B cell (primary cell): ENCODE measurements at regions not wholly inside any gene's neighbourhood (a gene's known extent, or its start where the extent isn't known, plus 50 kb on each side); places are given as distances from the start of the nearest gene placed in this dataset.

Experiments
- ATAC-seq: fragments of 200-7000 bp; cut with Tn5 transposase; one replicate; pipeline ENCODE4 v1.10.0; 2021; ENCODE audit warnings: low read depth, mild to moderate bottlenecking, moderate number of reproducible peaks, moderate library complexity
- CTCF ChIA-PET: fragments of 350-600 bp; sonication (Branson Sonifier 250); formaldehyde crosslinking; loops from one replicate; lab custom pipeline; 2021; ENCODE audit warnings: antibody characterized with exemption, inconsistent platforms; lab: Charles Lee
- POLR2A ChIA-PET: fragments of 350-600 bp; sonication (Branson Sonifier 250); formaldehyde crosslinking; loops from one replicate; lab custom pipeline; 2021; ENCODE audit warnings: antibody characterized with exemption; lab: Charles Lee
- DNase-seq: peaks from one replicate; pipeline ENCODE4 v3.0.0; 2013
- H2AFZ ChIP-seq: 2 replicates; pipeline ENCODE4 v1.6.1; 2012; ENCODE audit warnings: mild to moderate bottlenecking, low read depth, low read length; ENCODE audit not compliant: insufficient read depth, poor library complexity, severe bottlenecking
- H3K27ac ChIP-seq, 2 donors: 1 replicate in 1 of 2; 2 replicates in 1 of 2; pipeline ENCODE4 v1.5.1; 2012 to 2013; ENCODE audit warnings: low read length in 2 of 2, mild to moderate bottlenecking in 2 of 2, moderate library complexity in 1 of 2
- H3K27me3 ChIP-seq, 4 experiments: fragments of 200-600 bp in 1 of 4; sonication (generic) in 1 of 4; replicated peaks in 1 of 4; 1 replicate in 2 of 4; 2 replicates in 2 of 4; pipeline versions ENCODE4 v1.6.1 to v1.7.0; 2013 to 2016; ENCODE audit warnings: low read length in 3 of 4, mild to moderate bottlenecking in 2 of 4, mixed read lengths in 1 of 4, moderate library complexity in 1 of 4; ENCODE audit not compliant: insufficient read depth in 4 of 4, control insufficient read depth in 3 of 4; ENCODE audit errors: control extremely low read depth in 1 of 4
- H3K36me3 ChIP-seq, 2 experiments: replicated peaks in 1 of 2; 1 replicate in 1 of 2; 2 replicates in 1 of 2; pipeline versions ENCODE4 v1.6.1 to v1.7.1; 2013; ENCODE audit warnings: low read length in 1 of 2; ENCODE audit not compliant: insufficient read depth in 2 of 2, control insufficient read depth in 1 of 2; ENCODE audit errors: control extremely low read depth in 1 of 2, extremely low read depth in 1 of 2
- H3K4me1 ChIP-seq, 2 donors: fragments of 200-600 bp in 1 of 2; sonication (generic) in 1 of 2; 1 replicate in 1 of 2; 2 replicates in 1 of 2; pipeline versions ENCODE4 v1.5.1 to v1.6.1; 2013 to 2017; ENCODE audit warnings: low read length in 2 of 2; ENCODE audit not compliant: control insufficient read depth in 2 of 2, insufficient read depth in 2 of 2
- H3K4me2 ChIP-seq: replicated peaks from 2 replicates; pipeline ENCODE3; 2012; ENCODE audit warnings: mild to moderate bottlenecking, low read depth, low read length; ENCODE audit not compliant: poor library complexity, severe bottlenecking
- H3K4me3 ChIP-seq, 5 experiments: fragments of 200-600 bp in 1 of 5; sonication (generic) in 1 of 5; 1 replicate in 3 of 5; 2 replicates in 2 of 5; pipeline versions ENCODE4 v1.5.1 to v1.7.0; 2011 to 2016; ENCODE audit warnings: low read length in 4 of 5, mild to moderate bottlenecking in 4 of 5, low read depth in 2 of 5, control low read depth in 1 of 5, moderate library complexity in 1 of 5; ENCODE audit not compliant: insufficient read depth in 1 of 5; ENCODE audit errors: control extremely low read depth in 1 of 5, extremely low read depth in 1 of 5
- H3K79me2 ChIP-seq: fragments of 200-600 bp; sonication (generic); one replicate; pipeline ENCODE4 v1.6.0; 2016; ENCODE audit warnings: low read length; ENCODE audit not compliant: control insufficient read depth, insufficient read depth
- H3K9ac ChIP-seq: fragments of 200-600 bp; sonication (generic); 2 replicates; pipeline ENCODE4 v1.6.1; 2017; ENCODE audit warnings: mild to moderate bottlenecking, low read length, moderate library complexity
- H3K9me3 ChIP-seq, 3 donors: one replicate each; pipeline versions ENCODE4 v1.6.1 to v1.7.1; 2013; ENCODE audit warnings: low read length in 2 of 3; ENCODE audit not compliant: control insufficient read depth in 2 of 3, insufficient read depth in 1 of 3; ENCODE audit errors: control extremely low read depth in 1 of 3
- H4K20me1 ChIP-seq: 2 replicates; pipeline ENCODE4 v1.6.0; 2012; ENCODE audit warnings: mild to moderate bottlenecking, low read length; ENCODE audit not compliant: insufficient read depth, control insufficient read depth, poor library complexity, severe bottlenecking
- H3K27ac Mint-ChIP-seq: one replicate; pipeline ENCODE4 v1.8.0; 2021; ENCODE audit warnings: mixed read lengths
- H3K27me3 Mint-ChIP-seq: one replicate; pipeline ENCODE4 v1.8.0; 2021; ENCODE audit warnings: mixed read lengths
- H3K4me1 Mint-ChIP-seq: one replicate; pipeline ENCODE4 v1.8.0; 2021; ENCODE audit warnings: mixed read lengths
- H3K4me3 Mint-ChIP-seq: one replicate; pipeline ENCODE4 v1.8.0; 2021; ENCODE audit warnings: mixed read lengths
- H3K9me3 Mint-ChIP-seq: one replicate; pipeline ENCODE4 v1.8.0; 2022; ENCODE audit warnings: mixed read lengths; ENCODE audit not compliant: insufficient read depth
- CTCF ChIP-seq: fragments of 200-600 bp; IDR thresholded peaks from one replicate; pipeline ENCODE4 v1.8.0; 2022; ENCODE audit warnings: antibody characterized with exemption, mild to moderate bottlenecking
- EZH2 ChIP-seq: IDR thresholded peaks from 2 replicates; pipeline ENCODE4 v1.6.1; 2012; ENCODE audit warnings: borderline replicate concordance, low read depth, mild to moderate bottlenecking, moderate library complexity, low read length; ENCODE audit not compliant: insufficient read depth, poor library complexity, severe bottlenecking
- WGBS: methylation state at CpG from one replicate; pipeline ENCODE4 v1.1.5; 2013; ENCODE audit warnings: missing lambda C conversion rate; ENCODE audit not compliant: insufficient coverage; 5-methylcytosine and 5-hydroxymethylcytosine counted together
- intact Hi-C: fragments of 100-400 bp; cut with micrococcal nuclease; formaldehyde crosslinking; loops from one replicate; pipeline ENCODE4 v1.10.0; 2022

- Histone ChIP-seq H4K20me1 (no peaks in the 10 kb centered on the region), H3K27me3 (no peaks in the 10 kb centered on the region), H3K4me1 (no peaks in the 10 kb centered on the region), H3K9ac (no peak overlapping the region), H3K79me2 (no peaks in the 10 kb centered on the region), H3K4me3 (no peak overlapping the region), H3K9me3 (no peaks in the 10 kb centered on the region), H3K27ac (no peak overlapping the region), H2AFZ (no peak overlapping the region), H3K4me2 (no peak overlapping the region), H3K36me3 (no peaks in the 10 kb centered on the region)
- H3K27ac Mint-ChIP-seq, result no peak overlapping the region
- no peak overlapping the region for H3K4me3 Mint-ChIP-seq
- 80% methylated on average over 1 of the region's 1 CpG for WGBS
- H3K9me3 Mint-ChIP-seq, result peaks cover 1% of the 10 kb centered on the region
- DNase-seq, result no peak
- ChIA-PET POLR2A (no interaction called here), CTCF (no interaction called here)
- intact Hi-C loops, result no loop called here
- no peak for ATAC-seq
- no peak for TF ChIP-seq CTCF
- TF ChIP-seq EZH2, result no peak
- no peaks in the 10 kb centered on the region for H3K4me1 Mint-ChIP-seq
- H3K27me3 Mint-ChIP-seq, result no peaks in the 10 kb centered on the region
Observed at GRCh38 chr20:6616421-6616820, 151.1 kb upstream of the BMP2 start.

GRCh38 chr20:6614836-6615235 is 152.7 kb upstream of the BMP2 start:
- DNase-seq, result no peak
- no peak overlapping the region for H3K27ac Mint-ChIP-seq
- H3K4me3 ChIP-seq, result no peak overlapping the region
- H3K27me3 Mint-ChIP-seq, result no peaks in the 10 kb centered on the region
- H2AFZ ChIP-seq, result no peak overlapping the region
- H3K4me2 ChIP-seq, result no peak overlapping the region
- H3K4me1 ChIP-seq, result no peaks in the 10 kb centered on the region
- ChIA-PET POLR2A (no interaction called here), CTCF (no interaction called here)
- WGBS, result no CpG with 5 or more reads among the region's 1 CpG
- no peaks in the 10 kb centered on the region for H3K9me3 ChIP-seq
- no peak overlapping the region for H3K4me3 Mint-ChIP-seq
- H3K27me3 ChIP-seq, result no peaks in the 10 kb centered on the region
- H3K27ac ChIP-seq, result no peak overlapping the region
- H3K36me3 ChIP-seq, result no peaks in the 10 kb centered on the region
- H3K9me3 Mint-ChIP-seq, result peaks cover 1% of the 10 kb centered on the region
- H3K79me2 ChIP-seq, result no peaks in the 10 kb centered on the region
- no peak for ATAC-seq
- TF ChIP-seq EZH2 (no peak), CTCF (no peak)
- no peak overlapping the region for H3K9ac ChIP-seq
- intact Hi-C loops, result no loop called here
- H4K20me1 ChIP-seq, result no peaks in the 10 kb centered on the region
- H3K4me1 Mint-ChIP-seq, result no peaks in the 10 kb centered on the region
